PFSK-1 (cell line): ENCODE measurements at regions not wholly inside any gene's neighbourhood (a gene's known extent, or its start where the extent isn't known, plus 50 kb on each side); places are given as distances from the start of the nearest gene placed in this dataset.

Source experiments
- FOXP2 ChIP-seq: optimal IDR thresholded peaks from 2 replicates; pipeline ENCODE3; 2011; ENCODE audit warnings: borderline replicate concordance, control low read depth, inconsistent platforms; ENCODE audit not compliant: insufficient read depth; ENCODE audit errors: extremely low read length, extremely low read depth
- POLR2AphosphoS5 ChIP-seq: IDR thresholded peaks from 2 replicates; pipeline ENCODE4 v1.6.1; 2012; ENCODE audit warnings: low read depth, mild to moderate bottlenecking, control low read depth, low read length, moderate library complexity
- REST ChIP-seq, 2 experiments: IDR thresholded peaks; 2 replicates each; pipeline versions ENCODE4 v1.6.1 to v1.8.0; 2011 to 2012; ENCODE audit warnings: low read depth in 2 of 2, low read length in 2 of 2, control low read depth in 1 of 2, inconsistent platforms in 1 of 2, mild to moderate bottlenecking in 1 of 2, moderate library complexity in 1 of 2; ENCODE audit not compliant: insufficient read depth in 1 of 2
- SIN3A ChIP-seq: IDR thresholded peaks from 2 replicates; pipeline ENCODE4 v1.6.1; 2012; ENCODE audit warnings: mild to moderate bottlenecking, low read length, moderate library complexity, borderline replicate concordance; ENCODE audit not compliant: insufficient read depth
- TAF1 ChIP-seq: IDR thresholded peaks from 2 replicates; pipeline ENCODE4 v1.6.1; 2012; ENCODE audit warnings: low read length, control low read depth, borderline replicate concordance; ENCODE audit not compliant: insufficient read depth

DNA sequence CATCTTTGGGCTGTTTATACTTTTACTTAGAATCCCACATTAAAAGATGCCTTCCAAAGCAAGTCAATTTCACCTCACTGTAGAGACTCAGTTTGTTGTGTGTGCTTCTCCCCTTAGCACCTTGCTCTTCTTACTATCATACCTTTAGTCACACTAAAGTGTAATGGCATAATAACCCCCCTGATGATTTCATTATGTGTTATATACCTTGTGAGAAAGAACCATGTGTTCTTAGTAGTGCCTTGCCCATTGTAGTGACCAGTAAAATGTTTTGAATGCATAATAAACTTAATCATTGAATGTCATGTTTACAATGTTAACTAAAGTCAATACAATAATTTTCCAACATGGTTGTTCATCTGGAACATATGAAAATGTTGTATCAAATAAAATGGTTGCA, 1621.9 kb downstream of the PCDH7 start:
- TF ChIP-seq POLR2AphosphoS5: no peak
- TF ChIP-seq REST (IDR thresholded peaks at IDR 0.05; ENCODE audit: insufficient read depth in 1 of 2, low read depth in 2 of 2, low read length in 2 of 2): no peak
- no peak for TF ChIP-seq FOXP2
- TF ChIP-seq TAF1: no peak
- TF ChIP-seq SIN3A: no peak

GRCh38 chr4:32349026-32349425, 1628.9 kb downstream of the PCDH7 start:
- TF ChIP-seq REST (IDR thresholded peaks at IDR 0.05; ENCODE audit: insufficient read depth in 1 of 2, low read depth in 2 of 2, low read length in 2 of 2) (no peak), POLR2AphosphoS5 (no peak), SIN3A (no peak), FOXP2 (no peak), TAF1 (no peak)

DNA sequence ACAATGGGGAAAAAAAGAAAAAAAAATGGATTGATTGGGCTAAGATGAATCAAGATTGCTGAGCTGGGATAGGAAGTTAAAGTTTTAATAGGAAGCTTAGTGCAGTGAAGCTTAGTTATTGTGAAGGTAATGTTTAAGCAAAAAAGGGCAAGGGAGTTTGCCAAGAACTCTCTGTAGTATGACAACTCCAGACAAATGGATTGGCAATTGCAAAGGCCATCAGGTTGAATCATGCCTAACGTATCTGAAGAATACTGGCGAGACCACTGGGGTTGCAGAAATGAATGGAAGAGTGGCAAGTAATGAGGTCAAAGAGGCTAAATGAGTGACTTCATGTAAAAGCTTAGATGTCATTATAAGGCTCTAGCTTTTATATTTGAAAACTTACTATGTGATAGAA, 1654.0 kb downstream of the PCDH7 start:
- TF ChIP-seq TAF1 (no peak), REST (IDR thresholded peaks at IDR 0.05; ENCODE audit: insufficient read depth in 1 of 2, low read depth in 2 of 2, low read length in 2 of 2) (no peak), SIN3A (no peak), FOXP2 (no peak), POLR2AphosphoS5 (no peak)

DNA sequence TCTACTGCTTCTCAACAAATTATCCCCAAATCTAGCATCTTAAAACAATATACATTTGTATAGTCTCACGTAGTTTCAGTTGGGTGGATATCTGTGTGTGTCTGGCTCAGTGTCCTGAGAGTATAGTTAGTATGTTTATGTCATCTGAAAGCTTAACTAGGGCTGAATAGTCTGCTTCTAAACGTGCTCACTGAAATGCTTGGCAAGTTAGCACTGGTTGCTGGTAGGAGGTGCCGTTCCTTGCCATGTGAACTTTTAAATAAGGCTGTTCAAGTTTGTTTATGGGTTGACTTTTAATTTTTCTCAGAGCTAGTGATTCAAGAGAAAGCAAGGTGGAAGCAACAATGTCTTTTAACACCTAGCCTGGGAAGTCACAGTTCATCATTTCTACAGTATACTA, 1673.6 kb downstream of the PCDH7 start:
- TF ChIP-seq FOXP2 (no peak), TAF1 (no peak), POLR2AphosphoS5 (no peak), REST (IDR thresholded peaks at IDR 0.05; ENCODE audit: insufficient read depth in 1 of 2, low read depth in 2 of 2, low read length in 2 of 2) (no peak)

GRCh38 chr4:32394255-32394654, 1674.1 kb downstream of the PCDH7 start:
- TF ChIP-seq FOXP2 (no peak), POLR2AphosphoS5 (no peak), TAF1 (no peak), REST (IDR thresholded peaks at IDR 0.05; ENCODE audit: insufficient read depth in 1 of 2, low read depth in 2 of 2, low read length in 2 of 2) (no peak), SIN3A (no peak)
